Osteoblast (primary cell): ENCODE measurements at regions not wholly inside any gene's neighbourhood (a gene's known extent, or its start where the extent isn't known, plus 50 kb on each side); places are given as distances from the start of the nearest gene placed in this dataset.

ENCODE experiments used
- DNase-seq: peaks from one replicate; pipeline ENCODE4 v3.0.0; 2011; ENCODE audit warnings: low spot score, mixed read lengths; ENCODE audit not compliant: insufficient read length; ENCODE audit errors: missing footprints
- H2AFZ ChIP-seq: 2 replicates; pipeline ENCODE4 v1.6.0; 2011; ENCODE audit warnings: mild to moderate bottlenecking, low read length
- H3K27ac ChIP-seq: 2 replicates; pipeline ENCODE4 v1.5.1; 2011; ENCODE audit warnings: mild to moderate bottlenecking, low read depth, low read length, moderate library complexity
- H3K27me3 ChIP-seq: 2 replicates; pipeline ENCODE4 v1.6.0; 2012; ENCODE audit warnings: mild to moderate bottlenecking, control low read depth, inconsistent platforms, low read length, moderate library complexity; ENCODE audit not compliant: insufficient read depth
- H3K36me3 ChIP-seq: 2 replicates; pipeline ENCODE4 v1.5.1; 2011; ENCODE audit warnings: mild to moderate bottlenecking, low read length, control low read depth, moderate library complexity; ENCODE audit not compliant: insufficient read depth
- H3K4me1 ChIP-seq: 2 replicates; pipeline ENCODE4 v1.5.1; 2011; ENCODE audit warnings: mild to moderate bottlenecking, low read length, control low read depth, moderate library complexity; ENCODE audit not compliant: insufficient read depth
- H3K4me2 ChIP-seq: 2 replicates; pipeline ENCODE4 v1.6.0; 2011; ENCODE audit warnings: mild to moderate bottlenecking, low read length; ENCODE audit not compliant: insufficient read depth
- H3K4me3 ChIP-seq: fragments of 200-600 bp; sonication (generic); 3 replicates; pipeline ENCODE4 v1.5.1; 2012; ENCODE audit warnings: mild to moderate bottlenecking, low read length, inconsistent platforms; ENCODE audit not compliant: insufficient read depth
- H3K79me2 ChIP-seq: 2 replicates; pipeline ENCODE4 v1.6.0; 2012; ENCODE audit warnings: mild to moderate bottlenecking, low read length, control low read depth, inconsistent platforms; ENCODE audit not compliant: insufficient read depth
- H3K9me3 ChIP-seq: 2 replicates; pipeline ENCODE4 v1.5.1; 2011; ENCODE audit warnings: low read depth, low read length, control low read depth
- H4K20me1 ChIP-seq: 2 replicates; pipeline ENCODE4 v1.6.0; 2012; ENCODE audit warnings: mild to moderate bottlenecking, low read length, control low read depth; ENCODE audit not compliant: insufficient read depth
- TF ChIP-seq, protein P1 (sequence below): IDR thresholded peaks from 2 replicates; pipeline ENCODE4 v1.5.1; 2011; ENCODE audit warnings: mild to moderate bottlenecking, low read depth, low read length, moderate library complexity; ENCODE audit errors: extremely low read depth

- Histone ChIP-seq H3K4me3 (no peak overlapping the region), H3K27ac (no peak overlapping the region), H3K27me3 (no peaks in the 10 kb centered on the region), H3K36me3 (no peaks in the 10 kb centered on the region), H3K4me2 (no peak overlapping the region), H3K4me1 (peaks cover 17% of the 10 kb centered on the region), H2AFZ (no peak overlapping the region), H3K79me2 (no peaks in the 10 kb centered on the region), H3K9me3 (no peaks in the 10 kb centered on the region), H4K20me1 (no peaks in the 10 kb centered on the region)
- no peak for DNase-seq
- TF ChIP-seq, protein P1, sequence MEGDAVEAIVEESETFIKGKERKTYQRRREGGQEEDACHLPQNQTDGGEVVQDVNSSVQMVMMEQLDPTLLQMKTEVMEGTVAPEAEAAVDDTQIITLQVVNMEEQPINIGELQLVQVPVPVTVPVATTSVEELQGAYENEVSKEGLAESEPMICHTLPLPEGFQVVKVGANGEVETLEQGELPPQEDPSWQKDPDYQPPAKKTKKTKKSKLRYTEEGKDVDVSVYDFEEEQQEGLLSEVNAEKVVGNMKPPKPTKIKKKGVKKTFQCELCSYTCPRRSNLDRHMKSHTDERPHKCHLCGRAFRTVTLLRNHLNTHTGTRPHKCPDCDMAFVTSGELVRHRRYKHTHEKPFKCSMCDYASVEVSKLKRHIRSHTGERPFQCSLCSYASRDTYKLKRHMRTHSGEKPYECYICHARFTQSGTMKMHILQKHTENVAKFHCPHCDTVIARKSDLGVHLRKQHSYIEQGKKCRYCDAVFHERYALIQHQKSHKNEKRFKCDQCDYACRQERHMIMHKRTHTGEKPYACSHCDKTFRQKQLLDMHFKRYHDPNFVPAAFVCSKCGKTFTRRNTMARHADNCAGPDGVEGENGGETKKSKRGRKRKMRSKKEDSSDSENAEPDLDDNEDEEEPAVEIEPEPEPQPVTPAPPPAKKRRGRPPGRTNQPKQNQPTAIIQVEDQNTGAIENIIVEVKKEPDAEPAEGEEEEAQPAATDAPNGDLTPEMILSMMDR, result no peak
These were observed 128.2 kb downstream of the BANF2 start for GRCh38 chr20:17827759-17828559.

GRCh38 chr20:17827079-17827478 is 127.3 kb downstream of the BANF2 start:
- Histone ChIP-seq H3K79me2 (no peaks in the 10 kb centered on the region), H3K36me3 (no peaks in the 10 kb centered on the region), H3K4me3 (no peak overlapping the region), H3K27ac (no peak overlapping the region), H3K4me2 (no peak overlapping the region), H4K20me1 (no peaks in the 10 kb centered on the region), H3K27me3 (no peaks in the 10 kb centered on the region), H3K9me3 (no peaks in the 10 kb centered on the region), H3K4me1 (peaks cover 12% of the 10 kb centered on the region), H2AFZ (no peak overlapping the region)
- DNase-seq, result no peak
- TF ChIP-seq, protein P1, result no peak

DNA sequence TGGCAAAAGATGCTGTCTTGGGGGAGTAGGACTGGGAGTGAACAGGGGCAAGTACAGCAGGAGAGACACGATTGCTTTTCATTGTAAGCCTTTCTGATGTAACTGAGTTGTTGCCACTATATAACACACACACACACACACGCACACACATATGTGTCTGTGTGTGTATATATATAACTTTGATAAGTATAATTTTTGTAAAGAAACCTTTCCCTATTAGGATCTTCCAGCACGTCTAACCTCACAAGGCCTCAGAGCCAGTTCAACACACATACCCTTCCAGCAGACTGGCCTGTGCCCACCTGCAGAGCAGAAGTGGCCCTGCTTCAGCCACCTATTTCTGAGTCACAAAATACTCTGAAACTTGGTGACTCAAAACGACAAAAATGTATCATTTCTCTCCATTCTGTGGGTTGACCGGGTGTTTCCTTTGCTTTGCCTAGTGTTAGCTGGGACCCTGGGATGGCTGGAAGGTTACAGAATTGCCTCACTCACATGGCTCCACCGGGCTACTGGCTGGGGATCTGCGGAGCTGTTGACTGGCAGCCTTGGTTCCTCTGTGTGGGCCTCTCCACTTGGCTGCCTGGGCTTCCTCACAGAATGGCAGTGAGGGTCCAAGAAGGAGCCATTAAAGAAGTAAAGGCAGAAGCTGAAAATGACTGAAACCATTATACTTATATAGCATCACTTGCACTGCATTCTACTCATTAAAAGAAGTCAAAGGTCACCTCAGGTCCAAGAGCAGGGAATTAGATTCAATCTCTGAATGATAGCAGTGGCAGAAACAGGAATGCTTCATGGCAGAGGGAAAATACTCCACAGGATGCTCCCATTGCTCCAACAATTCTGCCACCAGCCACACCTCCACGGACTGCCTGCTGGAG is 126.4 kb downstream of the BANF2 start:
- no peaks in the 10 kb centered on the region for H3K9me3 ChIP-seq
- TF ChIP-seq, protein P1, result no peak
- no peak overlapping the region for H3K27ac ChIP-seq
- peak overlapping the region; percentile 77 for H2AFZ ChIP-seq
- H3K4me1 ChIP-seq, result peaks cover 12% of the 10 kb centered on the region
- H3K4me2 ChIP-seq, result no peak overlapping the region
- H3K4me3 ChIP-seq, result no peak overlapping the region
- H3K79me2 ChIP-seq, result no peaks in the 10 kb centered on the region
- no peaks in the 10 kb centered on the region for H3K27me3 ChIP-seq
- no peaks in the 10 kb centered on the region for H4K20me1 ChIP-seq
- no peak for DNase-seq
- H3K36me3 ChIP-seq, result no peaks in the 10 kb centered on the region
